GM18870 (cell line): ENCODE measurements at regions not wholly inside any gene's neighbourhood (a gene's known extent, or its start where the extent isn't known, plus 50 kb on each side); places are given as distances from the start of the nearest gene placed in this dataset.
"Not testable (repeated sequence)": the region's sequence is repeated elsewhere in the genome, so short reads cannot be mapped to it uniquely, and the experiment has no call there.

Source experiments
- ATAC-seq: cut with Tn5 transposase; IDR thresholded peaks from one replicate; pipeline ENCODE4 v1.9.1; 2021; ENCODE audit warnings: moderate library complexity; ENCODE audit not compliant: unreplicated experiment

- ATAC-seq, result no peak
Observed at GRCh38 chr6:94713446-94713845, 863.9 kb upstream of the MANEA start.

GRCh38 chr6:94698773-94699172, 878.6 kb upstream of the MANEA start:
- ATAC-seq, result no peak

- not testable (repeated sequence) for ATAC-seq
Observed at GRCh38 chr6:94687255-94687654, 890.1 kb upstream of the MANEA start.

GRCh38 chr6:94683409-94683808, 893.9 kb upstream of the MANEA start:
- ATAC-seq, result no peak

- ATAC-seq, result no peak
Observed at GRCh38 chr6:94680669-94681212, 896.6 kb upstream of the MANEA start.

- no peak for ATAC-seq
Observed at GRCh38 chr6:94673251-94673650, 904.1 kb upstream of the MANEA start.

GRCh38 chr6:94670017-94670416, 907.3 kb upstream of the MANEA start:
- ATAC-seq, result no peak

GRCh38 chr6:94668876-94669275, 908.5 kb upstream of the MANEA start:
- no peak for ATAC-seq

- no peak for ATAC-seq
Observed at GRCh38 chr6:94658929-94659328, 918.4 kb upstream of the MANEA start.

- ATAC-seq, result no peak
Observed at GRCh38 chr6:94651239-94651638, 926.1 kb upstream of the MANEA start.

GRCh38 chr6:94645191-94645590, 932.1 kb upstream of the MANEA start:
- ATAC-seq, result no peak

- no peak for ATAC-seq
Observed at GRCh38 chr6:94639564-94639963, 937.8 kb upstream of the MANEA start.

GRCh38 chr6:94636780-94637385, 940.5 kb upstream of the MANEA start:
- no peak for ATAC-seq

- no peak for ATAC-seq
Observed at GRCh38 chr6:94623586-94623985, 953.7 kb upstream of the MANEA start.

GRCh38 chr6:94622783-94623182, 954.6 kb upstream of the MANEA start:
- no peak for ATAC-seq

GRCh38 chr6:94600636-94601035, 976.7 kb upstream of the MANEA start:
- ATAC-seq, result no peak

GRCh38 chr6:94597487-94597886, 979.8 kb upstream of the MANEA start:
- ATAC-seq, result no peak

- ATAC-seq, result no peak
Observed at GRCh38 chr6:94590416-94590815, 986.9 kb upstream of the MANEA start.

- no peak for ATAC-seq
Observed at GRCh38 chr6:94588301-94588700, 989.0 kb upstream of the MANEA start.

GRCh38 chr6:94584211-94584610, 993.1 kb upstream of the MANEA start:
- ATAC-seq, result no peak

GRCh38 chr6:94570581-94570980, 1006.8 kb upstream of the MANEA start:
- ATAC-seq, result no peak

- ATAC-seq, result no peak
Observed at GRCh38 chr6:94562846-94563245, 1014.5 kb upstream of the MANEA start.
